ENCODE measurements at regions not wholly inside any gene's neighbourhood (a gene's known extent, or its start where the extent isn't known, plus 50 kb on each side); places are given as distances from the start of the nearest gene placed in this dataset.
A peak's percentile ranks its signal among the peaks of the same experiment; 100 is the strongest.

- no peak for DNase-seq
These were observed 93.9 kb downstream of the RHOB start for GRCh38 chr2:20540587-20541293.

GRCh38 chr2:20541294-20541640 lies 94.4 kb downstream of the RHOB start:
- no peak for DNase-seq

DNA sequence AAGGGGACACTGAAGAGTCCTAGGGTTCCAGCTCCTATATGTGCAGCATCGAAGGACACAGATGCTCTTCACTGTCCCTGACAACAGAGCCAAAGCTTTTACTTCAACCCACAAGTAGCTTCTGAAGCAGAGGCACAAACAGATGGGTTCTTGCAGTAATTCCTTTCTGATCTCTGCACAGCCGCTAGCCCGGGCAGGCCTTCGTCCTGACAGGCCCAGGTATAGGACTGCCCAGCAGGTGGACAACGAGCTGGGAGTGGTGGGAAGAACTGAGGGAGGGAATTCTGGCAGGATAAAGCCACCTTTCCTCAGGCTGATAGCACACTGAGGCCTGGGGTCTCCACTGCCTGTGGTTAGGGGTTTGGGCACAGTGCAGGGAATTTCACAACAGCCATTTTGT lies 94.8 kb downstream of the RHOB start:
- DNase-seq = no peak

DNA sequence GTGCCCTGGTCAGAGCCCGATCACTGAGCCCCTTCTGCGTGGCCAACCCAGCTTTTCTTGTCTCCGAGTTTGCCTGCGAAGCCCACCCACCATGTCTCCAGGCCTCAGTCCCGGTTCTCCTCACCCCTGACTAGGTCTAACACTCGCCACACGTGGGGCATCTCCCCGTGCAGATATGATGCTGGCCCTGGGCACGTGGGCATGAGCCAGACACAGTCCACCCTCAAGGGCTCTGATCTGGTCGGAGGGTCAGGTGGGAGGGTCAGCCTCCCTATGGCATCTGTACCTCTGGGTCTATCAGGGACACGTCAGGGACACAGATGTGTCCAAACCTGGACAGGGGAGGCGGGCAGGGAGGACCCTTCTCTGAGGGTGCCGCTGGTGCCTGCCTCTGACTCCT lies 95.4 kb downstream of the RHOB start:
- no peak for DNase-seq

- peak; percentile 31 for DNase-seq
These were observed 96.0 kb downstream of the RHOB start for GRCh38 chr2:20542746-20543468.

GRCh38 chr2:20543469-20544152 lies 96.7 kb downstream of the RHOB start:
- DNase-seq = no peak

DNA sequence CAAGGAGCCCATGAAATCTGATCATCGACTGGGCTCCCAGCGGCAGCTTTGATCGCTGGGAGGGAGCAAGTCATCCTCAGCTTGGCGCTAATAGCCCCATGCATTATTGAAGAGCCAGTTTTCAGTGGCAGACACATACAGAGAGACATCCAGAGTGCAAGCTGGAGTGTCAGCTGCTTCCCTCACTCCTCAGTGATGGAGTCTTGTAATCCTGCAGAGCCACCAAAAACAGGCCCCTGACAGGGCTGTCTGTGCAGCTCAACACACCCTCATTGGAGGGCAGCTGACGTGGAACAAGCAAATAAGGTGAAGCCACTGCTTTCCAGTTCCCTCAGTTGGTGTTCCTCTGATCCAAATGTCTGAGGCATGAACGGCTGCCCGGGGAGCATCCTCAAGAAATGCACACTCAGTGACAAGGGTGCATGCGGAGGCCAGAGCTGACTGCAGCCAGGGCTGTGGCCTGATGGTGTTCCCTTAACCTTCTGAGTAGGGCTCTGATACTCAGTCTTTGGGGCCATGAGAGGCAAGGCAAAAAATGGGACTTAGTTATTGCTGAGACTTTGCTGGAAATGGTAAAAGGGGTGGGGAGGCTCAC lies 97.4 kb downstream of the RHOB start:
- DNase-seq = peak; percentile 20

DNA sequence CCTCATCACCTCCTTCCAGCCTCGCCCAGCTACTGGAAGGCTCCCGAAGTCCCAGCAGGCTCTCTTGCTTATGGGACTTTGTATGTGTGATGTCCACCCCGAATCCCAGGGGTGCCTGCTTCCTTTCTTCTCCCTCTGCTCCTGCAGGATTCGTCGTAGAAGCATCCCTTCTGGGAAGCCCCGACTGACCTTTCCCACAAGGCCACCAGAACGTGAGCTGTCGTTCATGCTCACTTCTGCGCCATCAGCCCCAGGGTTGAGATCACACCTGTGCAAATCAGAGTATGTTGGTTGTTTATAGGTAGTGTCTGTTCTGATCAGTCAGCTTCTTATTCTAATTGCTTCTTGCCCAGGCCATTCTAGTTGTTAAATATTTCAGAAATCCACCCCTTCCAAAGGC lies 101.8 kb downstream of the HS1BP3 start:
- DNase-seq = no peak

DNA sequence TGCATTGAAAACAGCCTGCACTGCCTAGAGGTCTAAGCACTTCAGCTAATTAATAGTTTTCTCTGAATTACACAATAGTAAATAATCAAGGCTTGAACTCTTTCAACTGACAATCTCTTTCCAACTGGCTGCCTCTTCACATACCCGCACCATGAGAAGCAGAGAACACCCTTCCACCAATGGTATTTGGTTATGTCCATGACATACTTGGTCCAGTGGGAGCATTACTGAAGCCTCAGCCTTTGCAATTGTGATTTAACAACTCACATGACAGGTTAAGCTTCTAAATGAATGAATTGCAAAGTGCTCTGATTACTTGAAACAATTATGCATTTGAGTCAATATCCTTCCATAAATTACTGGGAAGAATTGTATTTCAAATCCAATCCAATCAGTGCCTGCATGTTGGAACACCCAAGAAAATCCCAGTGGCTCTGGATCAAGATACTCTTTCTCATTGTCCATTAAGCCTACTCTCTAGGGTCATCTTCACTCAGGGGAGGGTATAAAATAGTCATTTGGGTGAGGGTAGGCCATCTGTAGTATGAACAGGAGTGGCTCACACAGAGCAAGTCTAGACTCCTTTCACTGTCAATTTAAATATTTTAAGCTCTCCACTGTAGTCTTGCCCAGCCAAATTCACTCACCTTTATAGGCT lies 101.1 kb downstream of the HS1BP3 start:
- DNase-seq = no peak

- no peak for DNase-seq
These were observed 99.5 kb downstream of the HS1BP3 start for GRCh38 chr2:20551260-20551944.

- DNase-seq = no peak
These were observed 99.0 kb downstream of the HS1BP3 start for GRCh38 chr2:20551945-20552328.

- no peak for DNase-seq
These were observed 98.1 kb downstream of the HS1BP3 start for GRCh38 chr2:20552847-20553246.

DNA sequence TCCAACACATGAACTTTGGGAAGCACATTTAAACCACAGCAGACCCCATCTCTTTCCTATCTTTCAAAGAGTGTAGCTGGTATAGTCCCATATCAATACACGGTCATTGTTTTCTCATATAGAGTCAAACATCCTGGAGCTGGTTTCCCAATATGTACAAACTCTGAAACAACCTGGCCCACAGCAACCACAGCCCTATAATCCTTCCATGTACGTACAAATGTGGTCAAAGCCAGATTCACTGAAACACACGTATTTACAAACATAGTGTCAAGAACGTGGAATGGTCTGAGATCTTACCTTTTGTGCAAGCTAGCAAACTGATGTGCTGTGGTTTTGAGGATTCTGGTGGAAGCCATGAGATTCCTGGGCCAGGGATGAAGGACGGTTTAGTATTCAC lies 97.3 kb downstream of the HS1BP3 start:
- no peak for DNase-seq

DNA sequence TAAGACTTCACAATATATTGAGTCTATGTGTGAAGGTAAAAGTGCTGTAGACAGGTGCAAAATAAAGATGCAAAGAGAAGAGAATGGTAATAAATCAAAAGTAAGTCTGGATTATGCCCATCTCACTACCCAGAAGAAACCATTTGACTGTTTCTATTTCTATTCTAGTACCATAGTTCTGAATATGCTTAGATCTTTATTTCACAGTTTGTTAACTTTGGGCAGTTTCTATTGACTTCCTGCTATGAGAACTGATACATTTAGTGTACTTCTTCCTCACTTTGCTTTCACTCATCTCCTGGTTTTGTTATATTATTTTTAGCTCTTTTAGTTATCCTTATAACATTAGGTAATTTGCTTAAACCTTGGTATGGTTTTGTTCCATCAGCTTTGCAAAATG lies 94.9 kb downstream of the HS1BP3 start:
- no peak for DNase-seq

DNA sequence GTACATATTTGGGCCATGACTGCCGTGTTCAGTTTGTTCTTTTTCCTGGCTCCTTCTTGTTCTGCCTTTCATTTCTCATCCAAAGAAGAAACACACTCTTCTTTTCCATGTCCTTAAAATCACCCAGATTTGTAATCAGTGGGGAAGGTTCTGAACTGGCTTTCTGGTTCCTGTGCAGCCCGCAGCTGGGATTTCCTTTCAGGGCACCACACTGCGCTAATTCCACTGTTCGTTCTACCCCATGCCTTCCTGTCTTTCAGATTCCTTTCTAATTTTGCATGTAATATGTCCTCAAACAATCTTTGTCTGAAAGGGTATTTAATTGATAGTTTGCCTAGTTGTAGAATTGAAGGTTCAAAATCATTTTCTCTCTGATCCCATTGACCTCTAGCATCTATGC lies 94.1 kb downstream of the HS1BP3 start:
- no peak for DNase-seq

DNA sequence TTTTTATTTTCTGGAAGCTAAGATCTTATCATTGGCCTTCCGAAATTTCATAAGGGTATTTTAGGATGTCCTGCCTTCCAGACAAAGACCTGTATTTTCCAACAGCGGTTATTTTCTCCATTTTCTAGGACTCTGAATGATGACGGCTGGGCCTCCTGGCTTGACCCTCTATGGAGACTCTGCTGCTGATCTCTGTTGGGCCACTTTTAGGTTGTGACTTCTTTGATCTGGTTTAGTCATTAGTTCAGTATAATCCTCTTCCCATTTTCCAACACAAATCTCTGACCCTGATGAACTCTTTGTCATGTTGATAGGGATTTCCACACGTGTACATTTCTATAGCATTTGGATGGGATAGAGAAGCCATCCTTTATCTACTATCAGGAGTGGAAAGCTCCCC lies 93.7 kb downstream of the HS1BP3 start:
- DNase-seq = no peak

DNA sequence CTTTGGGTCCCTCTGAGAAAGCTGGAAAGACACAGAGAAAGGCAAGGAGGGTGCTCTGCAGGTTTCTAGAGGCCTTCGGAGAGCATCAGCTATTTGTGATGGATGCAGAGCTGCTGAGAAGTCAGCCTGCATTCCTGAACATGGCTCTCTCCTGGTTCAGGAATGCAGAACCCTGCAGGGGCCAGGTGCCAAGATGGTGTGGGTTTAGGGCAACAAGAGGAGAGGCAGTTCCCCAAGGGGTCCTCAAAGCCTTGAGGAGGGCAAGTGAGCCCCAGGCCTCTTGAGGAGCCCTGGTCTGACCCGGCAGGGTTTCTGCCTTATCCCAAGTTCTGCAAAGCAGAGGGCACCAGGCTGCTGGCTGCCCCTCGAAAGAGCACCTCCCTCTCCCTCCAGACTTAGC lies 93.3 kb downstream of the HS1BP3 start:
- no peak for DNase-seq

GRCh38 chr2:20558391-20559150 lies 92.3 kb downstream of the HS1BP3 start:
- no peak for DNase-seq

DNA sequence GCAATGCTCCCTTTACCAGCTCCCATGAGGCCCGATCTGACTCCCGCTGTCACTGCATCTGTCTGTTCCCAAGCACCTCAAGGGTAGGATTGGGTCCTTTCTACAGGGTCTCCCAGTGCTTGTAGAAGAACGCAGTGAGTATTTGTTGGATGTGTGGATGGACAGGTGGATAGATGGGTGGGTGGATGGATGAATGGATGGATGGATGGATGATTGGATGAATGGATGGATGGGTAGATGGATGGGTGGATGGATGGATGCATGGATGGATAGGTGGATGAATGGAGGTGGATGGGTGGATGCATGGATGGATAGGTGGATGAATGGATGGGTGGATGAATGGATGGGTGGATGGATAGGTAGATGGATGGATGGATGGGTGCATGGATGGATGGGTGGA lies 91.6 kb downstream of the HS1BP3 start:
- DNase-seq = no peak

DNA sequence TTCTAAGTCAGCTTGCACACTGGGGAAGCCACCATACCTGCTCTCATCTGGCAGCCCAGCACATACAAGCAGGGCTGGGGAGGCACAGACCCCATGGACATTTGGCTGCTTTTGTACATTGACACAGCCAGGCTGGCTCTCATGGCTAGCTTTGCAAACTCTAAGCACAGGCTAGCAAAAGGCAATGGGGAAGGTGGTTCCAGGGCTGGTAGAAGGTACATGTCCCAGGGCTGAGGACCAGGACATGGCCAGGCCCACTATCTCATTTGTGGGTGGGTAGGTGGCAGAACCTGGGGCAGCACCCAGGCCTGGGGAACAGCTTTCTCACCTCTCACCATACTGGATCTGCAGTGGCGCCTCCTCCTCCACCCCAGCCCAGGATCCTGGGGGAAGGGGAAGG lies 90.9 kb downstream of the HS1BP3 start:
- DNase-seq = no peak

- no peak for DNase-seq
These were observed 89.8 kb downstream of the HS1BP3 start for GRCh38 chr2:20560891-20561636.

Data from NCI-H446 treated with DMSO at 0.1 percent for 48 hours (cell line).